Adrenal gland (tissue), 5 donors: ENCODE measurements at regions not wholly inside any gene's neighbourhood (a gene's known extent, or its start where the extent isn't known, plus 50 kb on each side); places are given as distances from the start of the nearest gene placed in this dataset.

ENCODE experiments used
- CTCF ChIP-seq, 6 experiments: fragments of 450-650 bp in 4 of 6; fragments of 200-600 bp in 2 of 6; sonication (generic) in 1 of 6; IDR thresholded peaks; 1 replicate in 5 of 6; 2 replicates in 1 of 6; pipeline versions ENCODE4 v1.5.1 to v1.8.0; 2016 to 2021; ENCODE audit warnings: antibody characterized with exemption in 6 of 6, mild to moderate bottlenecking in 2 of 6, moderate library complexity in 1 of 6
- POLR2A ChIP-seq, 2 donors: fragments of 450-650 bp; IDR thresholded peaks; one replicate each; pipeline ENCODE4 v1.6.1; 2017; ENCODE audit warnings: antibody characterized with exemption in 2 of 2, mild to moderate bottlenecking in 2 of 2, moderate library complexity in 1 of 2
- donor health status: DM: no; HTN: no; CAD: no.

- no peak for TF ChIP-seq POLR2A (IDR thresholded peaks at IDR 0.05)
- no peak for TF ChIP-seq CTCF (IDR thresholded peaks at IDR 0.05)
These were observed 91.1 kb upstream of the DMRT1 start for GRCh38 chr9:750249-750967.
